Upper lobe of left lung (tissue), 6 donors: ENCODE measurements at regions not wholly inside any gene's neighbourhood (a gene's known extent, or its start where the extent isn't known, plus 50 kb on each side); places are given as distances from the start of the nearest gene placed in this dataset.

Experiments used
- ATAC-seq, 2 donors: fragments of 200-7000 bp; cut with Tn5 transposase; one replicate each; pipeline ENCODE4 v1.9.1; 2022; ENCODE audit warnings: mild to moderate bottlenecking in 2 of 2, moderate library complexity in 2 of 2; ENCODE audit not compliant: low FRiP score in 2 of 2
- DNase-seq, 2 donors: peaks; one replicate each; pipeline ENCODE4 v3.0.0-alpha.2; 2019 to 2020
- H3K27ac ChIP-seq, 4 donors: fragments of 200-600 bp; sonication (generic); one replicate each; pipeline ENCODE4 v1.5.1; 2016 to 2019
- H3K27me3 ChIP-seq, 4 donors: fragments of 200-600 bp; sonication (generic); one replicate each; pipeline ENCODE4 v1.5.1; 2017 to 2019
- H3K36me3 ChIP-seq, 4 donors: fragments of 200-600 bp; sonication (generic); one replicate each; pipeline ENCODE4 v1.5.1; 2016 to 2019
- H3K4me1 ChIP-seq, 4 donors: fragments of 200-600 bp; sonication (generic); one replicate each; pipeline ENCODE4 v1.5.1; 2018 to 2019
- H3K4me3 ChIP-seq, 4 donors: fragments of 200-600 bp; sonication (generic); one replicate each; pipeline ENCODE4 v1.5.1; 2017 to 2019; ENCODE audit warnings: mild to moderate bottlenecking in 2 of 4, moderate library complexity in 1 of 4
- H3K9me3 ChIP-seq, 4 donors: fragments of 200-600 bp; sonication (generic); one replicate each; pipeline ENCODE4 v1.5.1; 2018 to 2019
- EP300 ChIP-seq, 4 donors: sonication (generic); formaldehyde crosslinking; IDR thresholded peaks; one replicate each; pipeline ENCODE4 v1.5.1; 2017; ENCODE audit warnings: antibody characterized with exemption in 4 of 4, control low read depth in 2 of 4
- POLR2A ChIP-seq, 4 donors: fragments of 450-650 bp; IDR thresholded peaks; one replicate each; pipeline ENCODE4 v1.5.1; 2016 to 2017; ENCODE audit warnings: antibody characterized with exemption in 4 of 4, mild to moderate bottlenecking in 2 of 4
- POLR2AphosphoS5 ChIP-seq, 2 donors: sonication (generic); formaldehyde crosslinking; IDR thresholded peaks; one replicate each; pipeline ENCODE4 v1.5.1; 2017; ENCODE audit warnings: antibody characterized with exemption in 2 of 2
- WGBS, 2 donors: methylation state at CpG; one replicate each; pipeline ENCODE4 v1.1.5; 2017 to 2018; 5-methylcytosine and 5-hydroxymethylcytosine counted together
- TF ChIP-seq, protein P1 (sequence below), 6 experiments: fragments of 450-650 bp in 4 of 6; fragments of 200-600 bp in 2 of 6; sonication (generic) in 2 of 6; IDR thresholded peaks; one replicate each; pipeline ENCODE4 v1.5.1; 2016 to 2019; ENCODE audit warnings: antibody characterized with exemption in 6 of 6
- donor health status: DM: no; HTN: no; CAD: no; lungs with moderate emphysema.
- donor health status: DM: no; HTN: yes; CAD: no; lungs with severe emphysema.

DNA sequence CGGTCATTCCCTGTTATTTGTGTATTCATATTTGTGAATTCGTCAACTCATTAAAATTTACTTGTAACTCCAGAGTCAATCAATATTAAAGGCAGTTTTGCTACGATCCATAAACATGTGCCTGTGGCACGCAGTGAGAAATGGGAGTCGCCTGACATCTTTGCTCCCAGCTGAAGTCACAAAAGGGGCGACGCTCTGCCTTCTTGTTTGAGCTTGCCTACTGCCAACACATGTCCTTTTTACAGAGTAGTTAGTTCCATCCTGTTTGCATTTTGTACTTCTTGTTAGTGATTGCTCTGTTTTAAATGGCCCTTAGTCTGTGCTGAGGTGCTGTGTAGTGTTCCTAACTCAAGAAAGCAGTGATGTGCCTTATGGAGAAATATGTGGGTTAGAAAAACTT, 305.3 kb downstream of the ETS1 start:
- H3K4me1 ChIP-seq, result no peaks in the 10 kb centered on the region
- H3K27me3 ChIP-seq, result no peaks in the 10 kb centered on the region
- H3K27ac ChIP-seq, result peak overlapping the region in 1 of 4 donors; percentile 44
- TF ChIP-seq EP300 (IDR thresholded peaks at IDR 0.05), result no peak
- TF ChIP-seq POLR2A (IDR thresholded peaks at IDR 0.05), result no peak
- no peak for TF ChIP-seq POLR2AphosphoS5 (IDR thresholded peaks at IDR 0.05)
- TF ChIP-seq, protein P1, sequence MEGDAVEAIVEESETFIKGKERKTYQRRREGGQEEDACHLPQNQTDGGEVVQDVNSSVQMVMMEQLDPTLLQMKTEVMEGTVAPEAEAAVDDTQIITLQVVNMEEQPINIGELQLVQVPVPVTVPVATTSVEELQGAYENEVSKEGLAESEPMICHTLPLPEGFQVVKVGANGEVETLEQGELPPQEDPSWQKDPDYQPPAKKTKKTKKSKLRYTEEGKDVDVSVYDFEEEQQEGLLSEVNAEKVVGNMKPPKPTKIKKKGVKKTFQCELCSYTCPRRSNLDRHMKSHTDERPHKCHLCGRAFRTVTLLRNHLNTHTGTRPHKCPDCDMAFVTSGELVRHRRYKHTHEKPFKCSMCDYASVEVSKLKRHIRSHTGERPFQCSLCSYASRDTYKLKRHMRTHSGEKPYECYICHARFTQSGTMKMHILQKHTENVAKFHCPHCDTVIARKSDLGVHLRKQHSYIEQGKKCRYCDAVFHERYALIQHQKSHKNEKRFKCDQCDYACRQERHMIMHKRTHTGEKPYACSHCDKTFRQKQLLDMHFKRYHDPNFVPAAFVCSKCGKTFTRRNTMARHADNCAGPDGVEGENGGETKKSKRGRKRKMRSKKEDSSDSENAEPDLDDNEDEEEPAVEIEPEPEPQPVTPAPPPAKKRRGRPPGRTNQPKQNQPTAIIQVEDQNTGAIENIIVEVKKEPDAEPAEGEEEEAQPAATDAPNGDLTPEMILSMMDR (IDR thresholded peaks at IDR 0.05), result no peak
- DNase-seq (no peak), ATAC-seq (no peak)
- no peak overlapping the region for H3K4me3 ChIP-seq
- H3K36me3 ChIP-seq, result no peaks in the 10 kb centered on the region
- 64 to 71% methylated on average over 7 of the region's 7 CpGs for WGBS, 2 donors
- no peaks in the 10 kb centered on the region for H3K9me3 ChIP-seq

DNA sequence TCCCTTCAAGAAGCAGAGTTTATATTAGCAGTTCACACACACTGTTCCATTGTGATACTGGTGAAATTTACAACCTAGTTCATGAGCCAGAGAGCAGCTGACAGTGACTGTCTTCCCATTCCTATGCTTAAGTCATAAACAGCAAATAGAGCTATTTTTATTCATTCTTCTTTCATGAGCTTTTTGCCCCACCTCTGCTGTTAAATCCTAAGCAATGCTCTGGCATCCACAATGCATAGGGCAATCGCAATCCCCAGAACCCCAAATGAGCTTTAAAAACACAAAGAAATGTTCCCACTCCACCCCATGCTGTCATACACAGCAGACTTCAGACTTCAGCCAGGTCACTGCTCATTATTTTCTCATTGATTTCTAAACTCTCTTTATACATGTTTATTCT, 307.5 kb downstream of the ETS1 start:
- H3K4me1 ChIP-seq, result peaks cover 0 to 2% (median 0%) of the 10 kb centered on the region in 4 donors
- H3K4me3 ChIP-seq, result no peak overlapping the region
- H3K9me3 ChIP-seq, result no peaks in the 10 kb centered on the region
- 79 to 84% methylated on average over 1 of the region's 1 CpG for WGBS, 2 donors
- TF ChIP-seq POLR2A (IDR thresholded peaks at IDR 0.05) (no peak), EP300 (IDR thresholded peaks at IDR 0.05) (no peak)
- no peaks in the 10 kb centered on the region for H3K36me3 ChIP-seq
- H3K27me3 ChIP-seq, result no peaks in the 10 kb centered on the region
- DNase-seq (no peak), ATAC-seq (peak in 1 of 2 donors; percentile 83)
- no peak overlapping the region for H3K27ac ChIP-seq

DNA sequence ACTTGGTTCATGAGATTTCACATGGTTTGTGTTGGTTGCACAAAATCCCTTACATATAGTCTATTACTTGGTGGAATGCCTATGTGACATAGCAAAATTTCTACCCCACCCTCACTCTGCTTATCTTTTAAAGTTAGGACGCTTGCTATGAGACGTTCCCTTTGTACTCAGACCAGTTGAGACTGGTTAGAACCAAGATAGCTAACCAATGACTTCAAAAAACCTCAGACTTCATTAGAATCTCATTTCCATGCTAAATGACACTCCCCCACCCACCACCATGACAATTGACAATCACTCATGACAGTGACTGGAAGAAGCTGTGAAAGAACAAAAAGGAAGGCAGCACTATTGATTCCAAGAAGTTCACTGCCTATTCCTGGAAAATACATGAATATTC, 313.6 kb downstream of the ETS1 start:
- TF ChIP-seq POLR2AphosphoS5 (IDR thresholded peaks at IDR 0.05) (no peak), POLR2A (IDR thresholded peaks at IDR 0.05) (no peak), EP300 (IDR thresholded peaks at IDR 0.05) (no peak)
- TF ChIP-seq, protein P1 (IDR thresholded peaks at IDR 0.05), result no peak
- Histone ChIP-seq H3K27ac (no peak overlapping the region), H3K9me3 (no peaks in the 10 kb centered on the region), H3K4me3 (no peak overlapping the region), H3K36me3 (no peaks in the 10 kb centered on the region), H3K27me3 (no peaks in the 10 kb centered on the region), H3K4me1 (peaks cover 0 to 10% (median 4%) of the 10 kb centered on the region in 4 donors)
- no peak for ATAC-seq
- WGBS, 2 donors, result 82 to 87% methylated on average over 2 of the region's 2 CpGs
- DNase-seq, result no peak

DNA sequence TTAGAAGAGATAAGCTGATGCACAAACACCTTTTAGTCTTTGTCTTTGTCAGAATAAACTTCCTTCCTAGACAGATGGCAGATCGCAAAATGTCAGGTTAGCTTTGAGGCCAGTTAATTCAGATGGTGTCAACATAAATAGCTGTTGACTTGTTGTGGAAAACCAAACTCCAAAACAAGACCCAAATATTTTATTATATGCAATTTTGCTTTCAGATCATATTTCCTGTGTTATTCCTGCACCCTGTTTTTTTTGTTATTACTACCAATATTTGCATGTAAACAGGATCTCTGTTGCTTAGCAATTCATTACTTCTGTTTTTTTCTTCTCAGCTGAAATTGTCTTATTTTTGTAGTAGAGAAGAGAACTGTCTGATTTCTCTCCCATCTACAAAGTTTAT, 316.0 kb downstream of the ETS1 start:
- peaks cover 0 to 10% (median 4%) of the 10 kb centered on the region in 4 donors for H3K4me1 ChIP-seq
- no peaks in the 10 kb centered on the region for H3K9me3 ChIP-seq
- H3K4me3 ChIP-seq, result no peak overlapping the region
- H3K27me3 ChIP-seq, result no peaks in the 10 kb centered on the region
- H3K36me3 ChIP-seq, result no peaks in the 10 kb centered on the region
- 50 to 55% methylated on average over 1 of the region's 1 CpG for WGBS, 2 donors
- peak overlapping the region in 1 of 4 donors; percentile 64 for H3K27ac ChIP-seq
- TF ChIP-seq EP300 (IDR thresholded peaks at IDR 0.05), result no peak
- ATAC-seq (peak in 1 of 2 donors; percentile 65), DNase-seq (no peak)

DNA sequence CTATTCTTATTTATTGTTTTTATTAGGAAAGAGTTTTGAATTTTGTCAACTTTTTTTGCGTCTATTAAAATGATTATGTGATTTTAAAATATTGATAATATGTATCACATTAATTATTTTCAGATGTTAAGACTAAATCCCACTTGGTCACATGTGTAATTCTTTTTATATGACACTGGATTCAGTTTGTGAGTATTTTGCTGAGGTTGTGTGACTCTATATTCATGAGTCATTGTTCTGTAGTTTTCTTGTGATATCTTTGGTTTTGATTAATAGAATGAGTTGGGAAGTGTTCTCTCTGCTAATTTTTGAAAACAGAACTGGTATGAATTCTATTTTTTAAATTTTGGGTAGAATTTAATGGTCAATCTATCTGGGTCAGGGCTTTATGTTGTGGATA, 317.9 kb downstream of the ETS1 start:
- Histone ChIP-seq H3K4me3 (no peak overlapping the region), H3K9me3 (no peaks in the 10 kb centered on the region), H3K27me3 (no peaks in the 10 kb centered on the region), H3K27ac (no peak overlapping the region), H3K36me3 (no peaks in the 10 kb centered on the region), H3K4me1 (peaks cover 0 to 10% (median 3%) of the 10 kb centered on the region in 4 donors)
- DNase-seq (no peak), ATAC-seq (no peak)
- WGBS, 2 donors, result 95 to 100% methylated on average over 1 of the region's 1 CpG
- TF ChIP-seq POLR2A (IDR thresholded peaks at IDR 0.05), result no peak
- TF ChIP-seq, protein P1 (IDR thresholded peaks at IDR 0.05), result no peak
- TF ChIP-seq POLR2AphosphoS5 (IDR thresholded peaks at IDR 0.05), result no peak
- no peak for TF ChIP-seq EP300 (IDR thresholded peaks at IDR 0.05)

DNA sequence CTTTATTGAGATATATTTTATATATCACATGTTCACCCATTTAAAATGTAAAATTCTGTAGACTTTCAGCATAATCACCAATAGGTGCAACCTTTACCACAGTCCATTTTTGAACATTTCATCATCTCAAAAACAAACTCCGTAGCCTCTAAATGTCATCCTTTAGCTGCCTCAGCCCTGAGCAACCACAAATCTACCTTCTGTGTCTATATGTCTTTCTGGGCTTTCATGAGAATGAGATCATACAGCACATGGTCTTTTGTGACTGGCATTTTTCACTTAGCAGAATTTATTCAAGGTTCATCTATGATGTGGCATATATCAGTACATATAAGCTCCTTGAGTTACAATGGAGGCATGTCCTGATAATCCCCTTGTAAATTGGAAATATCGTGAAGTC, 320.5 kb downstream of the ETS1 start:
- H3K27me3 ChIP-seq, result no peaks in the 10 kb centered on the region
- ATAC-seq (no peak), DNase-seq (no peak)
- H3K9me3 ChIP-seq, result no peaks in the 10 kb centered on the region
- H3K4me3 ChIP-seq, result no peak overlapping the region
- 98% methylated on average over 2 of the region's 2 CpGs for WGBS, 2 donors
- H3K4me1 ChIP-seq, result peaks cover 0 to 9% (median 3%) of the 10 kb centered on the region in 4 donors
- TF ChIP-seq EP300 (IDR thresholded peaks at IDR 0.05) (no peak), POLR2AphosphoS5 (IDR thresholded peaks at IDR 0.05) (no peak), POLR2A (IDR thresholded peaks at IDR 0.05) (no peak)
- TF ChIP-seq, protein P1 (IDR thresholded peaks at IDR 0.05), result no peak
- H3K27ac ChIP-seq, result no peak overlapping the region
- no peaks in the 10 kb centered on the region for H3K36me3 ChIP-seq
